Immature natural killer cell (primary cell): ENCODE measurements at regions not wholly inside any gene's neighbourhood (a gene's known extent, or its start where the extent isn't known, plus 50 kb on each side); places are given as distances from the start of the nearest gene placed in this dataset.
A peak's percentile ranks its signal among the peaks of the same experiment; 100 is the strongest.

ENCODE experiments used
- DNase-seq, 3 donors: peaks; one replicate each; pipeline ENCODE4 v3.0.0; 2022; ENCODE audit warnings: mixed read lengths in 1 of 3
- H3K27ac Mint-ChIP-seq, 6 donors: one replicate each; pipeline ENCODE4 v1.8.0; 2020; ENCODE audit warnings: mixed read lengths in 6 of 6, mild to moderate bottlenecking in 5 of 6, inconsistent platforms in 4 of 6, moderate library complexity in 3 of 6
- H3K27me3 Mint-ChIP-seq, 3 donors: one replicate each; pipeline ENCODE4 v1.8.0; 2020 to 2021; ENCODE audit warnings: low read depth in 3 of 3, mild to moderate bottlenecking in 3 of 3, mixed read lengths in 3 of 3, moderate library complexity in 3 of 3, inconsistent platforms in 1 of 3
- H3K36me3 Mint-ChIP-seq, 3 donors: one replicate each; pipeline ENCODE4 v1.8.0; 2020; ENCODE audit warnings: mixed read lengths in 3 of 3, inconsistent platforms in 2 of 3, mild to moderate bottlenecking in 2 of 3
- H3K4me1 Mint-ChIP-seq, 2 donors: one replicate each; pipeline ENCODE4 v1.8.0; 2020; ENCODE audit warnings: inconsistent platforms in 2 of 2, mild to moderate bottlenecking in 2 of 2, mixed read lengths in 2 of 2, moderate library complexity in 1 of 2
- H3K4me3 Mint-ChIP-seq, 5 donors: one replicate each; pipeline ENCODE4 v1.8.0; 2020; ENCODE audit warnings: mild to moderate bottlenecking in 5 of 5, mixed read lengths in 5 of 5, inconsistent platforms in 3 of 5, moderate library complexity in 3 of 5
- H3K9me3 Mint-ChIP-seq, 6 donors: one replicate each; pipeline ENCODE4 v1.8.0; 2020; ENCODE audit warnings: mild to moderate bottlenecking in 6 of 6, mixed read lengths in 6 of 6, inconsistent platforms in 4 of 6, moderate library complexity in 3 of 6

- Mint-ChIP-seq H3K36me3 (peaks cover 0 to 7% (median 6%) of the 10 kb centered on the region in 3 donors), H3K27ac (no peak overlapping the region), H3K9me3 (peaks cover 2 to 6% (median 3%) of the 10 kb centered on the region in 6 donors), H3K4me1 (peaks cover 5 to 11% of the 10 kb centered on the region in 2 donors), H3K27me3 (peaks cover 2 to 10% (median 2%) of the 10 kb centered on the region in 3 donors), H3K4me3 (no peak overlapping the region)
- no peak for DNase-seq
Measured at GRCh38 chr4:54901202-54901601, 224.2 kb downstream of the KDR start.

- peaks cover 0 to 7% (median 0%) of the 10 kb centered on the region in 3 donors for H3K36me3 Mint-ChIP-seq
- peaks cover 2 to 11% (median 4%) of the 10 kb centered on the region in 3 donors for H3K27me3 Mint-ChIP-seq
- DNase-seq: peak in 1 of 3 donors; percentile 2
- peak overlapping the region in 1 of 6 donors; percentile 54 for H3K27ac Mint-ChIP-seq
- peaks cover 5 to 11% of the 10 kb centered on the region in 2 donors for H3K4me1 Mint-ChIP-seq
- H3K9me3 Mint-ChIP-seq: peaks cover 0 to 3% (median 0%) of the 10 kb centered on the region in 6 donors
- H3K4me3 Mint-ChIP-seq: no peak overlapping the region
Measured at GRCh38 chr4:54898656-54899340, 226.6 kb downstream of the KDR start.

GRCh38 chr4:54898056-54898562 lies 227.3 kb downstream of the KDR start:
- Mint-ChIP-seq H3K9me3 (peaks cover 0 to 2% (median 0%) of the 10 kb centered on the region in 6 donors), H3K36me3 (peaks cover 0 to 4% (median 0%) of the 10 kb centered on the region in 3 donors), H3K27ac (no peak overlapping the region), H3K4me1 (peaks cover 5 to 11% of the 10 kb centered on the region in 2 donors), H3K4me3 (no peak overlapping the region), H3K27me3 (peaks cover 2 to 13% (median 4%) of the 10 kb centered on the region in 3 donors)
- no peak for DNase-seq

GRCh38 chr4:54897590-54897989 lies 227.8 kb downstream of the KDR start:
- DNase-seq: no peak
- H3K36me3 Mint-ChIP-seq: peaks cover 0 to 4% (median 0%) of the 10 kb centered on the region in 3 donors
- H3K27me3 Mint-ChIP-seq: peaks cover 2 to 13% (median 4%) of the 10 kb centered on the region in 3 donors
- peaks cover 0 to 2% (median 0%) of the 10 kb centered on the region in 6 donors for H3K9me3 Mint-ChIP-seq
- H3K4me3 Mint-ChIP-seq: no peak overlapping the region
- H3K4me1 Mint-ChIP-seq: peaks cover 5 to 11% of the 10 kb centered on the region in 2 donors
- H3K27ac Mint-ChIP-seq: no peak overlapping the region

GRCh38 chr4:54882616-54883015 lies 224.9 kb downstream of the KIT start:
- H3K9me3 Mint-ChIP-seq: peaks cover 0 to 2% (median 0%) of the 10 kb centered on the region in 6 donors
- H3K4me1 Mint-ChIP-seq: no peaks in the 10 kb centered on the region
- H3K4me3 Mint-ChIP-seq: no peak overlapping the region
- H3K27ac Mint-ChIP-seq: no peak overlapping the region
- H3K36me3 Mint-ChIP-seq: peaks cover 0 to 4% (median 0%) of the 10 kb centered on the region in 3 donors
- DNase-seq: no peak
- H3K27me3 Mint-ChIP-seq: peaks cover 0 to 3% (median 1%) of the 10 kb centered on the region in 3 donors

- no peak for DNase-seq
- H3K4me3 Mint-ChIP-seq: no peak overlapping the region
- H3K9me3 Mint-ChIP-seq: peaks cover 0 to 2% (median 0%) of the 10 kb centered on the region in 6 donors
- no peaks in the 10 kb centered on the region for H3K36me3 Mint-ChIP-seq
- no peaks in the 10 kb centered on the region for H3K4me1 Mint-ChIP-seq
- H3K27ac Mint-ChIP-seq: no peak overlapping the region
- H3K27me3 Mint-ChIP-seq: peaks cover 0 to 3% (median 0%) of the 10 kb centered on the region in 3 donors
Measured at GRCh38 chr4:54879576-54879975, 221.8 kb downstream of the KIT start.

GRCh38 chr4:54877006-54877405 lies 219.2 kb downstream of the KIT start:
- Mint-ChIP-seq H3K27ac (no peak overlapping the region), H3K4me1 (no peaks in the 10 kb centered on the region), H3K36me3 (no peaks in the 10 kb centered on the region), H3K27me3 (no peaks in the 10 kb centered on the region), H3K4me3 (no peak overlapping the region), H3K9me3 (peaks cover 0 to 2% (median 0%) of the 10 kb centered on the region in 6 donors)
- no peak for DNase-seq

- no peaks in the 10 kb centered on the region for H3K4me1 Mint-ChIP-seq
- DNase-seq: no peak
- no peak overlapping the region for H3K27ac Mint-ChIP-seq
- peaks cover 0 to 4% (median 3%) of the 10 kb centered on the region in 3 donors for H3K27me3 Mint-ChIP-seq
- H3K9me3 Mint-ChIP-seq: peaks cover 0 to 2% (median 0%) of the 10 kb centered on the region in 6 donors
- H3K36me3 Mint-ChIP-seq: no peaks in the 10 kb centered on the region
- no peak overlapping the region for H3K4me3 Mint-ChIP-seq
Measured at GRCh38 chr4:54872261-54872660, 214.5 kb downstream of the KIT start.

GRCh38 chr4:54863571-54864255 lies 206.0 kb downstream of the KIT start:
- Mint-ChIP-seq H3K4me1 (no peaks in the 10 kb centered on the region), H3K36me3 (peaks cover 0 to 3% (median 0%) of the 10 kb centered on the region in 3 donors), H3K27ac (no peak overlapping the region), H3K27me3 (peaks cover 0 to 6% (median 4%) of the 10 kb centered on the region in 3 donors), H3K4me3 (no peak overlapping the region), H3K9me3 (no peaks in the 10 kb centered on the region)
- no peak for DNase-seq

GRCh38 chr4:54861201-54861600 lies 203.4 kb downstream of the KIT start:
- H3K27ac Mint-ChIP-seq: no peak overlapping the region
- H3K27me3 Mint-ChIP-seq: peaks cover 0 to 6% (median under 1%) of the 10 kb centered on the region in 3 donors
- H3K36me3 Mint-ChIP-seq: peaks cover 0 to 3% (median 0%) of the 10 kb centered on the region in 3 donors
- no peak overlapping the region for H3K4me3 Mint-ChIP-seq
- no peak for DNase-seq
- no peaks in the 10 kb centered on the region for H3K4me1 Mint-ChIP-seq
- H3K9me3 Mint-ChIP-seq: no peaks in the 10 kb centered on the region

GRCh38 chr4:54855191-54855854 lies 197.6 kb downstream of the KIT start:
- H3K9me3 Mint-ChIP-seq: no peaks in the 10 kb centered on the region
- no peak overlapping the region for H3K4me3 Mint-ChIP-seq
- peaks cover 0 to 2% (median 1%) of the 10 kb centered on the region in 3 donors for H3K27me3 Mint-ChIP-seq
- no peaks in the 10 kb centered on the region for H3K36me3 Mint-ChIP-seq
- no peaks in the 10 kb centered on the region for H3K4me1 Mint-ChIP-seq
- H3K27ac Mint-ChIP-seq: no peak overlapping the region
- no peak for DNase-seq

GRCh38 chr4:54852602-54853001 lies 194.8 kb downstream of the KIT start:
- H3K4me1 Mint-ChIP-seq: no peaks in the 10 kb centered on the region
- H3K27ac Mint-ChIP-seq: no peak overlapping the region
- DNase-seq: no peak
- no peak overlapping the region for H3K4me3 Mint-ChIP-seq
- peaks cover 0 to 2% (median 0%) of the 10 kb centered on the region in 3 donors for H3K27me3 Mint-ChIP-seq
- H3K9me3 Mint-ChIP-seq: no peaks in the 10 kb centered on the region
- H3K36me3 Mint-ChIP-seq: no peaks in the 10 kb centered on the region

- DNase-seq: no peak
- no peak overlapping the region for H3K27ac Mint-ChIP-seq
Measured at GRCh38 chr4:54852054-54852453, 194.3 kb downstream of the KIT start.

More at GRCh38 chr4:54852054-54852453, 194.3 kb downstream of the KIT start:
- H3K4me3 Mint-ChIP-seq: no peak overlapping the region
- peaks cover 0 to 2% (median 0%) of the 10 kb centered on the region in 3 donors for H3K27me3 Mint-ChIP-seq
- no peaks in the 10 kb centered on the region for H3K9me3 Mint-ChIP-seq
- no peaks in the 10 kb centered on the region for H3K4me1 Mint-ChIP-seq
- H3K36me3 Mint-ChIP-seq: no peaks in the 10 kb centered on the region
